Right lobe of liver (tissue), 4 donors: ENCODE measurements at regions not wholly inside any gene's neighbourhood (a gene's known extent, or its start where the extent isn't known, plus 50 kb on each side); places are given as distances from the start of the nearest gene placed in this dataset.
"Not testable (repeated sequence)": the region's sequence is repeated elsewhere in the genome, so short reads cannot be mapped to it uniquely, and the experiment has no call there.

ENCODE experiments used
- POLR2A ChIP-seq: fragments of 450-650 bp; IDR thresholded peaks from one replicate; pipeline ENCODE4 v1.6.1; 2017; ENCODE audit warnings: antibody characterized with exemption, mild to moderate bottlenecking
- TF ChIP-seq, protein P1 (sequence below), 4 donors: fragments of 200-600 bp in 3 of 4; fragments of 450-650 bp in 1 of 4; IDR thresholded peaks; one replicate each; pipeline versions ENCODE4 v1.5.1 to v1.8.0; 2016 to 2022; ENCODE audit warnings: antibody characterized with exemption in 4 of 4, mild to moderate bottlenecking in 2 of 4
- donor health status: DM: no; HTN: no; CAD: no.
- donor health status: DM: no; HTN: no; CAD: no.
- donor health status: DM: no; HTN: yes; CAD: no.

- not testable (repeated sequence) for TF ChIP-seq POLR2A
- TF ChIP-seq, protein P1, sequence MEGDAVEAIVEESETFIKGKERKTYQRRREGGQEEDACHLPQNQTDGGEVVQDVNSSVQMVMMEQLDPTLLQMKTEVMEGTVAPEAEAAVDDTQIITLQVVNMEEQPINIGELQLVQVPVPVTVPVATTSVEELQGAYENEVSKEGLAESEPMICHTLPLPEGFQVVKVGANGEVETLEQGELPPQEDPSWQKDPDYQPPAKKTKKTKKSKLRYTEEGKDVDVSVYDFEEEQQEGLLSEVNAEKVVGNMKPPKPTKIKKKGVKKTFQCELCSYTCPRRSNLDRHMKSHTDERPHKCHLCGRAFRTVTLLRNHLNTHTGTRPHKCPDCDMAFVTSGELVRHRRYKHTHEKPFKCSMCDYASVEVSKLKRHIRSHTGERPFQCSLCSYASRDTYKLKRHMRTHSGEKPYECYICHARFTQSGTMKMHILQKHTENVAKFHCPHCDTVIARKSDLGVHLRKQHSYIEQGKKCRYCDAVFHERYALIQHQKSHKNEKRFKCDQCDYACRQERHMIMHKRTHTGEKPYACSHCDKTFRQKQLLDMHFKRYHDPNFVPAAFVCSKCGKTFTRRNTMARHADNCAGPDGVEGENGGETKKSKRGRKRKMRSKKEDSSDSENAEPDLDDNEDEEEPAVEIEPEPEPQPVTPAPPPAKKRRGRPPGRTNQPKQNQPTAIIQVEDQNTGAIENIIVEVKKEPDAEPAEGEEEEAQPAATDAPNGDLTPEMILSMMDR (IDR thresholded peaks at IDR 0.05) = not testable (repeated sequence)
Observed at GRCh38 chr6:8282946-8283345, 152.4 kb downstream of the SLC35B3 start.
